PFSK-1 (cell line): ENCODE measurements at regions not wholly inside any gene's neighbourhood (a gene's known extent, or its start where the extent isn't known, plus 50 kb on each side); places are given as distances from the start of the nearest gene placed in this dataset.

ENCODE experiments used
- FOXP2 ChIP-seq: optimal IDR thresholded peaks from 2 replicates; pipeline ENCODE3; 2011; ENCODE audit warnings: borderline replicate concordance, control low read depth, inconsistent platforms; ENCODE audit not compliant: insufficient read depth; ENCODE audit errors: extremely low read length, extremely low read depth
- POLR2AphosphoS5 ChIP-seq: IDR thresholded peaks from 2 replicates; pipeline ENCODE4 v1.6.1; 2012; ENCODE audit warnings: low read depth, mild to moderate bottlenecking, control low read depth, low read length, moderate library complexity
- SIN3A ChIP-seq: IDR thresholded peaks from 2 replicates; pipeline ENCODE4 v1.6.1; 2012; ENCODE audit warnings: mild to moderate bottlenecking, low read length, moderate library complexity, borderline replicate concordance; ENCODE audit not compliant: insufficient read depth
- TAF1 ChIP-seq: IDR thresholded peaks from 2 replicates; pipeline ENCODE4 v1.6.1; 2012; ENCODE audit warnings: low read length, control low read depth, borderline replicate concordance; ENCODE audit not compliant: insufficient read depth
- TF ChIP-seq, protein P1 (sequence below), 2 experiments: IDR thresholded peaks; 2 replicates each; pipeline versions ENCODE4 v1.6.1 to v1.8.0; 2011 to 2012; ENCODE audit warnings: low read depth in 2 of 2, low read length in 2 of 2, control low read depth in 1 of 2, inconsistent platforms in 1 of 2, mild to moderate bottlenecking in 1 of 2, moderate library complexity in 1 of 2; ENCODE audit not compliant: insufficient read depth in 1 of 2

DNA sequence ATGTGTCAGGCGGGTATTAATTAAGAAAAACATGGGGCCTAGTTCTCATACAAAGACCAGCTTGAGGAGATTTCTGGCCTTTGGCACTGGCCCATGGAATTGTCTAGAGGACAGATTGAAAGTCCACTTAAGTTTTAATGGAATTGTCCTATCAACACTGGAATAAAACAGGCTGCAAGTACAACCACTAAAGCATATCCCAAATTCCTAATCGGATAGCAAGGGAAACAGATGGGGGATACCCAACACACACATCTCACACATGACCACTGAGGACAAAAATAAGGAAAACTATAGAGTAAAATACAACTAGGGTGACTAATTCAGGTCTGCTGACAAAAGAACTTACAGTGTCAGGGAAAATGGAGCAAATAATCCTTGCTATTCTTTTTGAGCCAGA, 167.8 kb downstream of the GASK1B start:
- TF ChIP-seq SIN3A, result no peak
- TF ChIP-seq, protein P1, sequence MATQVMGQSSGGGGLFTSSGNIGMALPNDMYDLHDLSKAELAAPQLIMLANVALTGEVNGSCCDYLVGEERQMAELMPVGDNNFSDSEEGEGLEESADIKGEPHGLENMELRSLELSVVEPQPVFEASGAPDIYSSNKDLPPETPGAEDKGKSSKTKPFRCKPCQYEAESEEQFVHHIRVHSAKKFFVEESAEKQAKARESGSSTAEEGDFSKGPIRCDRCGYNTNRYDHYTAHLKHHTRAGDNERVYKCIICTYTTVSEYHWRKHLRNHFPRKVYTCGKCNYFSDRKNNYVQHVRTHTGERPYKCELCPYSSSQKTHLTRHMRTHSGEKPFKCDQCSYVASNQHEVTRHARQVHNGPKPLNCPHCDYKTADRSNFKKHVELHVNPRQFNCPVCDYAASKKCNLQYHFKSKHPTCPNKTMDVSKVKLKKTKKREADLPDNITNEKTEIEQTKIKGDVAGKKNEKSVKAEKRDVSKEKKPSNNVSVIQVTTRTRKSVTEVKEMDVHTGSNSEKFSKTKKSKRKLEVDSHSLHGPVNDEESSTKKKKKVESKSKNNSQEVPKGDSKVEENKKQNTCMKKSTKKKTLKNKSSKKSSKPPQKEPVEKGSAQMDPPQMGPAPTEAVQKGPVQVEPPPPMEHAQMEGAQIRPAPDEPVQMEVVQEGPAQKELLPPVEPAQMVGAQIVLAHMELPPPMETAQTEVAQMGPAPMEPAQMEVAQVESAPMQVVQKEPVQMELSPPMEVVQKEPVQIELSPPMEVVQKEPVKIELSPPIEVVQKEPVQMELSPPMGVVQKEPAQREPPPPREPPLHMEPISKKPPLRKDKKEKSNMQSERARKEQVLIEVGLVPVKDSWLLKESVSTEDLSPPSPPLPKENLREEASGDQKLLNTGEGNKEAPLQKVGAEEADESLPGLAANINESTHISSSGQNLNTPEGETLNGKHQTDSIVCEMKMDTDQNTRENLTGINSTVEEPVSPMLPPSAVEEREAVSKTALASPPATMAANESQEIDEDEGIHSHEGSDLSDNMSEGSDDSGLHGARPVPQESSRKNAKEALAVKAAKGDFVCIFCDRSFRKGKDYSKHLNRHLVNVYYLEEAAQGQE (IDR thresholded peaks at IDR 0.05; ENCODE audit: insufficient read depth in 1 of 2, low read depth in 2 of 2, low read length in 2 of 2), result no peak
- no peak for TF ChIP-seq TAF1
- TF ChIP-seq FOXP2, result no peak
- no peak for TF ChIP-seq POLR2AphosphoS5

DNA sequence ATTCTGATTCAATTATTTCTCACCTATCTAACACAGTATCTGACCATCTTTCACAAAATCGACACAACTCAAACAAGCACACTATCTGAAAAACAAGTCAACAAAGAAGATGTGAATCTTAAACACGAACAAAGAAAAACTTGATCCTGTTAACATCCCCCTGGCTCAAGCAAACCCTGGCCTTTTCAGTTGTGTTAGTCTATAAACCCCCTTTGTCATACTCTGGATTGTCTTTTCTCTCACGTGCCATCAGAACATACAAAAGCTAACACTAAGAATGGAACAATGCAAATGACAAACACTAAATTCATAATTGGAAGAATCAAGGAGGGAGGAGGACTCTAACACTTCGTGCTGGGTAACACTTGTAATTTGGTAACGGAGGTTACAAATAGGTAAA, 168.7 kb downstream of the GASK1B start:
- no peak for TF ChIP-seq SIN3A
- TF ChIP-seq TAF1, result no peak
- TF ChIP-seq FOXP2, result no peak
- no peak for TF ChIP-seq POLR2AphosphoS5
- TF ChIP-seq, protein P1 (IDR thresholded peaks at IDR 0.05; ENCODE audit: insufficient read depth in 1 of 2, low read depth in 2 of 2, low read length in 2 of 2), result no peak

DNA sequence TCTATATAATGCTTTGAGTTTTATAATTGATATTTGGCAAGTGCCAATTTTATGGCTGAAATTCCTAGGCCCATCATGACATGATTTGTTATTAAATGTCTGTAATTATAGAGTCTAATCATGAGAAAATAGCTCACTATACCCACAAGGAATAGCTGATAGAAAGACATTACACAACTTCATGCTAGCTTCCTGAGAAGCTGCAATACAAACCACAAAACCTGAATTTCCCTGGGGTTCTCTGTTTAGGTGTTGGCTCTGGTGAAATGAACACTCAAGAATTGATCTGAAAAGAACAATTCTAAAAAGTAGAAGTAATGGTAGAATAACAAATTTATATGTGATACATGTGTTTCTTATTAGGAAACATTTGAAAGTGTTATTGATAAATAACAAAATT, 169.6 kb downstream of the GASK1B start:
- no peak for TF ChIP-seq FOXP2
- TF ChIP-seq, protein P1 (IDR thresholded peaks at IDR 0.05; ENCODE audit: insufficient read depth in 1 of 2, low read depth in 2 of 2, low read length in 2 of 2), result no peak
- no peak for TF ChIP-seq TAF1
- TF ChIP-seq SIN3A, result no peak

DNA sequence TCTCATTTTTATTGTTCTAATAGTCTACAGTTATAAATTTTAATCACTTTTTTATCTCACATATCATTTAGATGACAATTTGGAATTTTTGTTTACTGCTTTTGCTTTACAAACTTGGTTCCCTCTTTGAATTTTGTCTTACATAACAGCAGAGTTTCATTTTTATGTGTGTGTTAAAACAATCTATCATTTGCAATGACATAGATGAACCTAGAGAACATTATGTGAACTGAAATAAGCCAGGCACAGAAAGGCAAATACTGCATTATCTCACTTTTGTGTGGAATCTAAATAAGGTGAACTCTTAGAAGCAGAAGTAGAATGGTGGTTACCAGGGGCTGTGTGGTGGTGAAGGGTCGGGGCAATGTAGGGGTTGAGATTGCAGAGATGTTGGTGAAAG, 170.7 kb downstream of the GASK1B start:
- no peak for TF ChIP-seq FOXP2
- no peak for TF ChIP-seq SIN3A
- TF ChIP-seq, protein P1 (IDR thresholded peaks at IDR 0.05; ENCODE audit: insufficient read depth in 1 of 2, low read depth in 2 of 2, low read length in 2 of 2), result no peak
- no peak for TF ChIP-seq POLR2AphosphoS5
- TF ChIP-seq TAF1, result no peak

DNA sequence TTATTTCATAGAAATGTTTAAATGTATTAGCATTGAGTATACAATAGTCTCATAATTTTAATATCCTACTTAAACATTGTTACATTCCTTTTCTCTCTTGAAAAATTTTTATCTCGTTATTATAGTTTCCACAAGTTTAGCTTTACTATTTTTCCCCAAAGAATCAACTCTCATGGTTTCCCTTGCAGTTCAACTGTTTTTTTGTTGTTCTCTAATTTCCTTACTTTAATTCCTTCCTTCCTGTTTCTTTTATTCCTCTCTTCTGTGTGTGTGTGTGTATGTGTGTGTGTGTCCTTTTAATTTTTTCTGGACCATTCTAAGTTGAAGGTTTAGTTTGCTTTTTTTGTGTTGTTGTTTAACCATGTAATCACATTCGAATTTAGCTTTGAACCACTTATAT, 171.1 kb downstream of the GASK1B start:
- TF ChIP-seq POLR2AphosphoS5, result no peak
- no peak for TF ChIP-seq FOXP2
- no peak for TF ChIP-seq TAF1
- TF ChIP-seq, protein P1 (IDR thresholded peaks at IDR 0.05; ENCODE audit: insufficient read depth in 1 of 2, low read depth in 2 of 2, low read length in 2 of 2), result no peak
- no peak for TF ChIP-seq SIN3A
